GM18517 (cell line): ENCODE measurements at regions not wholly inside any gene's neighbourhood (a gene's known extent, or its start where the extent isn't known, plus 50 kb on each side); places are given as distances from the start of the nearest gene placed in this dataset.
"Not testable (repeated sequence)": the region's sequence is repeated elsewhere in the genome, so short reads cannot be mapped to it uniquely, and the experiment has no call there.

Experiments used
- ATAC-seq: cut with Tn5 transposase; IDR thresholded peaks from one replicate; pipeline ENCODE4 v1.9.1; 2021; ENCODE audit warnings: mild to moderate bottlenecking, moderate library complexity; ENCODE audit not compliant: unreplicated experiment

DNA sequence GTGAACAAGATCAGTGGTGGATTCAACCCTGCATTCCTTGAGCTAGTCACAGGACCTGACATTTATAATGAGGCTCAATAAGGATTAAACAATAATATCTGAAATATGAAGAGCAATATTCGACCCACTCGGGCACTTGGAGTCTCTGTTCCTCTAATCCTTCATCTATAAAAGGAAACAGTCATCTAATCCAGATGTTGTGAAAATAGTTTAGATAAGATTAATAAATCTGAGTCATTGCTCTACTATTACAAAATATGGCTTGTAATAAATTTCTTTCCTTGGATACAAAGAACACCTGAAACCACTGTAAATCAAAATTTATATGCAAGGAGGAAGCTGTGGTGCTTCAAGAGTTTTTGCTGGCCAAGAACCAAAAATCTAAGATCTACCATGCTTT is 846.9 kb upstream of the ACVR2A start:
- no peak for ATAC-seq

DNA sequence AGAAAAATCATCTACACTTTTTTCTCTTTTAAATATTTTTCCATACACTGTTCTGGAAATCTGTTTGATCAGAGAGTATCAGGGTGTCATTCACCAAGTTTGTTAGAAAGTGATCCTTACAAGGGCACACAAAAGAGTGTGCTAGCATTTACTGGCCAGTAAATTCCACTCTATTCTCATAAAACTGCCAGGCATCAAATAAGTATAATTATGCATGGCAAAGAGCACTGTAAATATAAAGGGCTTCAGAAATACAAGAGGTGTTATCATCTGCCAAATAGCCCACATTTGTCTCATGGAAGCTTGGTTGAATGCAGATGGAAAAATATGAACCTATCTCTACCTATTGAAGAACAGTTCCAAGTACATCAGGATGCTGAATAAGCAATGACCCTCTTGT is 847.3 kb upstream of the ACVR2A start:
- no peak for ATAC-seq

DNA sequence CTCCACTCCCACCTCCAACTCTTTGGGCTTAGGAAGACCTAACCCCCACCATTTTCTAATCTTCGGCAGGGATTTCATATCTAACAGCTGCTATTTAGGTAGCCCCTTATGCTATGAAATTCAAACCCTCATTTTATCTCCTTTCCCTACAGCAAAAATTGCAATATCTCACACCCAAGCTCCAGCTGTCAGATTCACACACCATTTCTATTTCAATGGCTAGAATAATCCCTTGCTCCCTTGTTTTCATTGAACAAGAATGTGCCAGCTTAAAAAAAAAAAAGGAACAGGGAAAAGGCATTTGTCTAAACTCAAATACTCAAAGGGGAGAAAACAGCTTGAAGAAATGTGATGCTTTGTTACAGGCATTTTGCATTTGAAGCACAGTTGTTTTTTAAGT is 850.6 kb upstream of the ACVR2A start:
- ATAC-seq = no peak

DNA sequence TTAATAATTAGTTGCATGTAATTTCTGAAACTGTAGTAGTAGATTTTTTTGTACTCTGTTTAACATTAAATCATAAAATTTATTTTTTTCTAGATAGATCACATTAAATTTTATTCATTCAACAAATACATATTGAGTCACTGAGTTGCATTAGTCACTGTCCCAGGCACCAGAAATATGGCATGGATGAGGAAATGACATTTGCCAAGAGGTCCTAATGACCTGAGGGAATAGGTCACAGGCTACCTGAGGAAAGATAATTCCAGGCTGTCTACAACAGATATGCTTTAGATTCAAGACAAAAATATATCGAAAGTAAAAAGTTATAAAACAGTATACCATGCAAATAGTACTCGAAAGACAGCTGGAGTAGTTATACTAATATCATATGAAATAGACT is 852.4 kb upstream of the ACVR2A start:
- ATAC-seq = no peak

DNA sequence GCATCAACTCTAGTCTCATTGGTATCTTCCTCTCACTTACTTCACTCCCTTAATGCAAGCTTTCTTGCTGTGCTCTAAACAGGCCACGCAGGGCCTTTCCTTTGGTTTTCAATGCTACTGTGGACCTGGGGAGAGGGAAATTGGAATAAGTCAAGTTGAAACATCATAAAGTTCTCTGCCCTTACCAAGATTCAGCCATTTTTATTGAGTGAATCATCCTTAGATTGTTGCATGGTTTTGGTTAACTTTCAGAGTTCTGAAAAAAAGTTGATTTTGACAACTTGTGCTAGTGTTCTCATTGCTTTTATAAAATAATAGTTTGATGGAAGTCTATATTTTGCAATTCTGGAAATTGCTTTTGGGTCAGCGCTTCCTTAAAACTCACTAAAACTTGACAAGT is 852.8 kb upstream of the ACVR2A start:
- no peak for ATAC-seq

DNA sequence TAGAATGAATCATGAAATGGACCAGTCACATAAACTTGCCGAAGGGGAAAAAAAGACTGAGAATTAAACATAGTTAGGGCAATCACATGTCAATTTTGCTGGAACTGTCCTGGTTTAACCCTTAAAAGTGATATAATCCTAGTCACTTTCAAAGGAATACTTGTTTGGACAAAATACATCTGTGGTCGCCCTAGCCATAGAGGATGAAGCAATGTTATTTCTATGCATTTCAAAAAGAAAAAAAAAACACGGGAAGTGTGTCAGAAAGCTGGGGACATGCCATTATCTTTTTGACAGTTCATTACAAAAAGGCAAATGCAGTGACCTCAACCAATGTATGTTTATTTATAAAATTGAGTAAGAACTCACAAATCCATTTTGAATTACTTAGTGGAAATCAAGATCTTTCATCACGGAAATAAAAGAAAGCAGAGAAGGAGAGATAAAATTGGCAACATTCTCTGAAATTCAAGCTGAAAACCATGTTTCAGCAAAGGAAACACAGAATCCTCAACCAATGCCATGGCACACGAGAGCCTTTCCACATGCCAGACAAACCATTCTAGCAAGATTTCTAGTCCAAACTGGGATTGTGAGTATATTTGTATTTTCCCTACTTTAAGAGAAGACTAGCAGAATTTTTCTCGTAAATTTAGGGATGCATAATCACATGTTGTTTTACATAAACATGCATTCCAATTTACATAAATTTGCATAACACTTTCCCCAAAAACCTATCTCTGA is 854.3 kb upstream of the ACVR2A start:
- no peak for ATAC-seq

DNA sequence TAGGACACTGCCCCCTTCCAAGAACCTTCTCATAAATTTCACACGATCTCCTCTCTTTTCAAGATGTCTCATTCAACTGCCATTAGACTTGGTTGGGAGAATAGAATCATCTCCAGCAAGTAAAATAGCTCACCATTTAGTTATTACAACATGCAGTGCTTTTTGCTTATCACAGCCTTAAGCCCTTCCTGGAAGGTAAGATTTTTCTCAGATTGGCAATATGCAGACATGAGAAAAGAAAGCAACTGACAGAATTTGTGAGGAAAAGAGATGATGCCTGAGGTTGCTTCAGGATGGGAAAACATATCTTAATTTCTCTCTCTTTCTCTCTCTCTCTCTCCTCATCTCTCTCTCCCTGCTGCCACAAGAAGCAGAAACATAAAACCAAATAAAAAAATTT is 855.1 kb upstream of the ACVR2A start:
- no peak for ATAC-seq

DNA sequence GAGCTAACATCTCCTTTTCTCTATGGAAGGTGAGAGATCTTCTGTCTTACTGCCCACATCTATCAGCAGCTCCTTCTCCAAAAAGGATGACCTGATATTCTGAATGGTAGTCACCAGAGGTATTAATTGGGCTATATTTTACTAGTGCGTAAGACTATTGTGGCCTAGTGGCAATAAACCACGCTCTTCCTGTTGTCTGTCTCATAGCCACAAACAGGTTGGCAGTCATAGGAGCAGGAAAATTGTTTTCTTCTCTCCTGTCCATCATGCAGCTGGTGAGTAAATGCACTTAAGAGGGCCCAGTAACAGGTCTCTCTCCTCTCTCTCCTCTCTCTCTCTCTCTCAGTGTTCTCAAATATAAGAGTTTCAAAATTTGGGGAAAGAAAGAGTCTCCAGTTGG is 856.8 kb upstream of the ACVR2A start:
- ATAC-seq = no peak

DNA sequence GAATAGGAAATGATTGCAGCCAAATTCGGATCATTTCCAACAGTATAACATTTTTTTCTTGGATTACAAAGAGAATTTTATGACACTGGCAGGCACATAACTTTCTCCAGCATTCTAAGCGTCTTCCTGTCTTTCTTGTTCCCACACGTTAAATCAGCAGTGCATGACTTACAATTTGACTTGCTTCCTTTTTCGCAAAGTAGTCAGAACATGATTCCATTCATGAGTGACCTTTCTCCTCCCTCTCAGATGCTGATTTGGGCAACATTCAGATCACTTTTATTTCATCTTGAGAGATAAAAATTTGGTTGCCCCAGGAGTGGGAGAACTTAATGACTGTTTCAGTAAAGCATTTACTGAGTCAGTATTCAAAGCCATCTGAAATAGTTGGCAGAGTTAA is 858.7 kb upstream of the ACVR2A start:
- peak; percentile 43 for ATAC-seq

DNA sequence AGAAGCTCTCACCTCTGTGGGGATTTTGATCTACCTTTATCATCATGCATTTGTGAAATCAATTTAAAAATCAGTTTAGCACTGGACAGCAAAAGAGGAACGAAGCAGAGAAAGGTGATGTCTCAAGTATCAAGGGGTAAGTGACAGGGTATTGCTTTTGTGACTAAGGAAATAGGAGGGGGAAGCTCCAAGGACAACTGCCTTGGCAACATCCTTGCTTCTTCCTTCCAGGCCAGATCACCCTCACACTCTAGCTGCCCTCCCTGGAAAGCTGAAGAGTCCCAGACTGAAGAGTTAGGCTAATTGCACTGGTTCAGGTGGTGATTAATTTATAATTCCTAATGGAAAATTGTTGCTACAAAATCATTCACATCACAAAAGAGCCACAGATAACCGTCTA is 859.1 kb upstream of the ACVR2A start:
- ATAC-seq = no peak

DNA sequence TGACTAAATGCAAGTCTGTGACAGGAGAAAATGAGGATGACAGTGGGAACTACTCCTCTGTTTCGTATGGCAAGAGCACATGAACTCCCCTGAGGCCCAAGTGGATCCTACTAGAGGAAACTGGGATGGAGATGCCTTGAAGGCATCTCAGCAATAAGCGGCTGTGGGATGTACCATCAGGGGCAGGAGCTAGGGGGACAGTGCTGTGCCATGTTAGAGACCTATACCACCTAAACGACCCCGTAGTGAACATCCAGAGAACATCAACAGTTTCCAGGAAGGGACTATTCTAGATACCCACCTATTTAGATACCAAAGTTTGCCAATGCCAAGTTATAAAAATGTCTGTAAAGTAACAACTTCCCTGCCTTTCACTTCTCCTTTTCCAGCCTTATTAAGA is 860.8 kb upstream of the ACVR2A start:
- ATAC-seq = no peak

DNA sequence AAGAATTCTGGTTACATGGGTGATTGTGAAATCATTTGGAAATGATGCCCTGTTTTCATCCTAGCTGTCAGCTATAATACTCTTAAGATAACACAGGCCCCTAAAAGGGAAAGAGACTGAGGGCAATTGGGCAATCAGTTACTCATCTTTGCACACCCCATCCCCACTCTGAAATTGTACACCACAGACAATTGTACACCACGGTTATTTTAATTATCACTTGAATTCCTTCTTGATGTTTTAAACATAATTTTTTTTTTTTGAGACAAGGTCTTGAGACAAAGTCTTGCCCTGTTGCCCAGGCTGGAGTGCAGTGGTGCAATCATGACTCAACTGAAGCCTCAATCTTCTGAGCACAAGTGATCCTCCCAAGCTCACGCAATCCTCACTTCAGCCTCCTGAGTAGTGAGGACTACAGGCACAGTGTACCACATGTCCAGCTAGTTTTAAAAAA is 862.4 kb upstream of the ACVR2A start:
- no peak for ATAC-seq

DNA sequence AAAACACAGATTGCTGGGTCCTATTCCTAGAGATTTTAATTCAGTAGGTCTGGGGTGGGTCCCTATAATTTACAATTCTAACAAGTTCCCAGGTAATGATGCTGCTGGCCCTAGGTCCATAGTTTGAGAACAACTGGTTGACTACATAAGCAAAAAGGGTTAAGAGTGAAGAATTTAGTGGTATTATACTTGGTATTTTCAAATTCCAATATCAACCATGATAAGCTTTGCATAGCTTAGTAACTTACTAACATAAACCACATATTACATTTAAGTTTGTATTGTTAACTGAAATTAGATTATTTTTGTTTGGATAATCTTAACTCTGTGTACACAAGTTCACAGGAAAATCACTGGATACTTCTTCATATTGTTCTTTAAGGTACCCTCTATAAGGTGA is 862.9 kb upstream of the ACVR2A start:
- ATAC-seq = no peak

DNA sequence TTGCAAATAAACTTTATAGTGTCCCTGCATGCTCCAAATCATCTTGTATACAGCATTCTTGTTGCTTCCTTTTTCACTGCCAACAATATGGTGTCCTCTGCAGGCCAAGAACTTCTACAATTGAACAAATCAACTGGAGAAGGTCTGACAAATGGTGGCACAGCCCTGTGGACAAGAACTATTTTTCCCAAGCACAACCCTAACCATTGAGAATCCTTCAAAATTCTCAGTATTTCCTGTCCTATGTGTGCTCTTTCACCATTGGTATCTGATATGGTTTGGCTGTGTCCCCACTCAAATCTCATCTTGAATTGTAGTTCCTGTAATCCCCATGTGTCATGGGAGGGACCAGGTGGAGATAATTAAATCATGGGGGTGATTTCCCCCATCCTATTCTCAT is 865.1 kb upstream of the ACVR2A start:
- ATAC-seq = no peak

DNA sequence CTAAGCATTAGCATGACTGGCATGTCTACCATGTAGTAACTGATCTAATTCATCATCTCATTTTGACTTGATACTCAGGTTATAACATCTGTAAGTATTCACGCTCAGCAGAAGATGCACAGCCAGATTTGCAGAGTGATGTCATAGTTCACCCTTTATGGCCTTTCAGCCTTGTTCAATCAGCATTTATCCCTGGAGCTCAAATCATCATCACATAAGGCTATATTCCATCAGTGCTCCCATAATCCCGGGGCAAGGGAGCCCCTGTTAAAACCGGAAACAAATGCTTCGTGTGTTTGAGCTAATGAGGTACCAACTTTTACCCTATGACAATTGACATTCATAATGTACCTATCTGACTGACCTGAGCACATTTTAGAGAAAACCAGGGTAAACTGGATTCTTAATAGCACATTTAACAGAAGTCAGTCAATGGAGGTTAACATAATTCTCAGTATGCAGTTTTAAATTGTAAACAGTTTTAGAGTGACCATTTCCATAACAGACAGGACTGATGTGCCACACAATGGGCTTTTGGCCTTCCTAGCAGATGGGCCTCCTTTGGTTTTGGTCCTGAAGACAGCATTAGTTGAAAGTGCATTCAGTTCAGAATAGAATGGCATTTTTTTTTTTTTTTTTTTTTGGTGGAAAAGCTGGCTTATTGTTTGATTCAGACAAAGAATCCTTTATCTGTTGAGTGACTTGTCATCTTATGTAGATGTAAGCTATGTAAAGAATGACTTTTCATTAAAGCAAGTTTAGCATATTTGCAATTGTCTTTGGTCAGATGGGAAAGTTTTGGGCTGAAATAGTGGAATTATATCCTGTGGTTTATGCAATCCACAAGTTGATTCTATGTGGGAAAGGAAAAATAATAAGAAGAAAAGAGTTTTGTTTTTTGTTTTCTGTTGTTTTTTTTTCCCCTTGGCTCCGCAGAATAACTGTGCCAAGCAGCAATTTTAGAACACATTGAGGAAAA is 866.0 kb upstream of the ACVR2A start:
- no peak for ATAC-seq

DNA sequence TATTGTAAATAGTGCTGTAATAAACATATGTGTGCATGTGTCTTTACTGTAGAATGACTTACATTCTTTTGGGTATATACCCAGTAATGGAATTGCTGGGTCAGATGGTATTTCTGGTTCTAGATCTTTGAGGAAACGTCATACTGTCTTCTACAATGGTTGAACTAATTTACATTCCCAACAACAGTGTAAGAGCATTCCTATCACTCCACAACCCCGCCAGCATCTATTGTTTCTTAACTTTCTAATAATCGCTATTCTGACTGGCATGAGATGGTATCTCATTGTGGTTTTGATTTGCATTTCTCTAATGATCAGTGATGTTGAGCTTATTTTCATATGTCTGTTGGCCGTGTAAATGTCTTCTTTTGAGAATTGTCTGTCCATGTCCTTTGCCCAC is 873.8 kb upstream of the ACVR2A start:
- ATAC-seq = not testable (repeated sequence)

DNA sequence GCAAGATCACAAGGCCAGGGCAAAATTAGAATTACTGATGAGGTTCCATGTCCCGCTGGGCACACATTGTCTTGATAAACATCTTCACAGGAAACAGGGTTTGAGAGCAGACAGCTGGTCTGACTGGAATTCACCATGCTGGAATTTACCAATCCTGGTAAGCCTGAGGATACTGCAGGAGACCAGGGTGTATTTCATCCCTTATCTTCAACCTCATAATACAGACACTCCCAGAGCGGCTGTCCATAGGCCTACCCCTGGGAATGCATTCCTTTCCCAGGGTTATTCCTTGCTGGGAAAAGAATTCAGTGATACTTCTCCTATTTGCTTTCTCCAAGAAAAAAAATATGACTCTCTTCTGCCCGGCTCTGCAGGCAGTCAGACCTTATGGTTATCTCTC is 875.1 kb upstream of the ACVR2A start:
- not testable (repeated sequence) for ATAC-seq

DNA sequence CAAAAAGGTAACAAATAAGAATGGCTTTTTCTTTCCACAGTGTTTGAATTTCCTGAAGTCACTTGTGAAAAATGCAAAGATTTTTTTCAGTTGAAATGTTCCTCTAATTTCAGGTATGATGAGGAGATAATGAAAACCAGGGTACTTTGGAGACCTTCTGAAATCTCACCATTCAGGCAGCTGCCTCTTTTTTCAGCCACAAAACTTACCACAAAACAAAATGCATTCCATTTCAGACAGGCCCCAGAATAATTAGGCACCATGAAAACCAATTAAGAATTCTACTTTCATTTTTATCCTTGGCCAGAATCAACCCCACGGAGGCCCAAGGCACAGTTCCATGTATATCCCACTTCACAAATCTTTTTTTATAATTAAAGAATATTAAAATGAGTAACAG is 880.3 kb upstream of the ACVR2A start:
- ATAC-seq = no peak

DNA sequence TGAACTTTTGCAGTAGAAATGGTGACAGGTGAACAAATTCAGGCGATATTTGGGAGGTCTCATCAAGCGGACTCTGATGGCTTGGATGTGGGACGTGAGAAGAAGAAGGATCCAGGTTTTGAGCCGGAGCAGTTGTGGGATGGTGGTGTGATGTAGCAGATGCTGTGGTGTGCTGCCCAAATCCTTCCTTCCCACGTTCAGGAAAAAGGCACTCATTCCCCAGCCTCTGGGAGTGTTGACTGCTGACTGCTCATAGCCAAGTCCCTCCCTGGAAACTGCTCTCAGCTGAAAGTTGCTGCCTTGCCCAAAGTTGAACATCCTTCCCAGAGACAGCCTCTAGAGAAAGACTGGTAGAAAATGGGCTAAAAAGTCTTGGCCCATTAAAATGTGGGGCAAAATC is 890.3 kb upstream of the ACVR2A start:
- ATAC-seq = no peak

DNA sequence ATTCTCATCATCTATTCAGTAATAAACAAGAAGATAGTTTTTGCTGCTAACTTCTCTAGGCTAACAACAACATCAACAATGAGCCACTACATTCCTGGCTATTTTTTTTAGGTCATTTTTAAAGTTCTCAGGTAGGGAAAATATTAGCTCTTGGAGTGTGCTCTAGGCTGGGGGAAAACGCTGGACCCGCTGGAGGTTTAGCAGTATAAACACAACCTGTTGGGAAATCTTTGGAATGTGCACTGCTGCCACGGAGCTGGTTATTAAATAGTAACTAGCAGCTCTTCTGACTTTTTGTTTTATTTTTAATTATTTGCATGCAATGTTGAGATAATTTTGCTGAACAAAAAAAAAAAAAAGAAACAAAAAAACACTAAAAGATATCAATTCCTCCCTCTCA is 892.1 kb upstream of the ACVR2A start:
- ATAC-seq = no peak

DNA sequence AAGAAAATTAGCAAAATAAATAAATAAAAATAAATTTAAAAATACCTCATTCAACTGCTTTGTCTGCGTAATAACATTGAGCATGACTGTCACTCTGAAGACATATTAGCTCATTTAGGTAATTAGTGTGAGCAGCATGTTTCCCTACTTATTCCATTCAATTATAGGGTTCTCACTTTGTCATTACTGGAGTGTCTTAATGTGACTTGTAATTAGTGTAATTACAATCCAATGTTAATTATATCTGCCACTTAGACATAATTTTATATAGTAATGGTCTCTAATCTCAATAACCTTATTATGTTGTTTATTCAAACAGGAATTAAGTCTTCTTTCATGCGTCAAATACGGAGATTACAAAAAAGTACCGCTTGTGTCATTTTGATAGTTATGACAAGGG is 893.9 kb upstream of the ACVR2A start:
- ATAC-seq = no peak

DNA sequence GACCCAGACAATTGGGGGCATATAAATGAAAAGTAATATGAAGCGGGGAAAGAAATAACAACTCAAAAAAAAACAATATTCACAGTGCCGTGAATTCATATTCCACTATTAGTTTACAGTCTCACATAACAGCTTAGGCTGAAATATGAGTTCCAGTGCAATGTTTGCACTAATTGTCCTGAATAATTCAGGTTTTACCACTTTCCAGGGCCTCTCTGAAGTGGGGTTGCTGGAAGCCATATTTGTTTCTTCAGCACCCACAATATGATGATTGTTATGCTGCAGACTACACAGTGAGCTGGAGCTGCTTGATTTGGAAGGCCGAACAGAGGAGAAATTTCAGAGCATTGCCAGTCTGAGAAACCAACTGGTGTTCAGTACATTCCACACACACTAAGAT is 894.5 kb upstream of the ACVR2A start:
- no peak for ATAC-seq
